ENCODE measurements at regions not wholly inside any gene's neighbourhood (a gene's known extent, or its start where the extent isn't known, plus 50 kb on each side); places are given as distances from the start of the nearest gene placed in this dataset.

- TF ChIP-seq, protein P1, sequence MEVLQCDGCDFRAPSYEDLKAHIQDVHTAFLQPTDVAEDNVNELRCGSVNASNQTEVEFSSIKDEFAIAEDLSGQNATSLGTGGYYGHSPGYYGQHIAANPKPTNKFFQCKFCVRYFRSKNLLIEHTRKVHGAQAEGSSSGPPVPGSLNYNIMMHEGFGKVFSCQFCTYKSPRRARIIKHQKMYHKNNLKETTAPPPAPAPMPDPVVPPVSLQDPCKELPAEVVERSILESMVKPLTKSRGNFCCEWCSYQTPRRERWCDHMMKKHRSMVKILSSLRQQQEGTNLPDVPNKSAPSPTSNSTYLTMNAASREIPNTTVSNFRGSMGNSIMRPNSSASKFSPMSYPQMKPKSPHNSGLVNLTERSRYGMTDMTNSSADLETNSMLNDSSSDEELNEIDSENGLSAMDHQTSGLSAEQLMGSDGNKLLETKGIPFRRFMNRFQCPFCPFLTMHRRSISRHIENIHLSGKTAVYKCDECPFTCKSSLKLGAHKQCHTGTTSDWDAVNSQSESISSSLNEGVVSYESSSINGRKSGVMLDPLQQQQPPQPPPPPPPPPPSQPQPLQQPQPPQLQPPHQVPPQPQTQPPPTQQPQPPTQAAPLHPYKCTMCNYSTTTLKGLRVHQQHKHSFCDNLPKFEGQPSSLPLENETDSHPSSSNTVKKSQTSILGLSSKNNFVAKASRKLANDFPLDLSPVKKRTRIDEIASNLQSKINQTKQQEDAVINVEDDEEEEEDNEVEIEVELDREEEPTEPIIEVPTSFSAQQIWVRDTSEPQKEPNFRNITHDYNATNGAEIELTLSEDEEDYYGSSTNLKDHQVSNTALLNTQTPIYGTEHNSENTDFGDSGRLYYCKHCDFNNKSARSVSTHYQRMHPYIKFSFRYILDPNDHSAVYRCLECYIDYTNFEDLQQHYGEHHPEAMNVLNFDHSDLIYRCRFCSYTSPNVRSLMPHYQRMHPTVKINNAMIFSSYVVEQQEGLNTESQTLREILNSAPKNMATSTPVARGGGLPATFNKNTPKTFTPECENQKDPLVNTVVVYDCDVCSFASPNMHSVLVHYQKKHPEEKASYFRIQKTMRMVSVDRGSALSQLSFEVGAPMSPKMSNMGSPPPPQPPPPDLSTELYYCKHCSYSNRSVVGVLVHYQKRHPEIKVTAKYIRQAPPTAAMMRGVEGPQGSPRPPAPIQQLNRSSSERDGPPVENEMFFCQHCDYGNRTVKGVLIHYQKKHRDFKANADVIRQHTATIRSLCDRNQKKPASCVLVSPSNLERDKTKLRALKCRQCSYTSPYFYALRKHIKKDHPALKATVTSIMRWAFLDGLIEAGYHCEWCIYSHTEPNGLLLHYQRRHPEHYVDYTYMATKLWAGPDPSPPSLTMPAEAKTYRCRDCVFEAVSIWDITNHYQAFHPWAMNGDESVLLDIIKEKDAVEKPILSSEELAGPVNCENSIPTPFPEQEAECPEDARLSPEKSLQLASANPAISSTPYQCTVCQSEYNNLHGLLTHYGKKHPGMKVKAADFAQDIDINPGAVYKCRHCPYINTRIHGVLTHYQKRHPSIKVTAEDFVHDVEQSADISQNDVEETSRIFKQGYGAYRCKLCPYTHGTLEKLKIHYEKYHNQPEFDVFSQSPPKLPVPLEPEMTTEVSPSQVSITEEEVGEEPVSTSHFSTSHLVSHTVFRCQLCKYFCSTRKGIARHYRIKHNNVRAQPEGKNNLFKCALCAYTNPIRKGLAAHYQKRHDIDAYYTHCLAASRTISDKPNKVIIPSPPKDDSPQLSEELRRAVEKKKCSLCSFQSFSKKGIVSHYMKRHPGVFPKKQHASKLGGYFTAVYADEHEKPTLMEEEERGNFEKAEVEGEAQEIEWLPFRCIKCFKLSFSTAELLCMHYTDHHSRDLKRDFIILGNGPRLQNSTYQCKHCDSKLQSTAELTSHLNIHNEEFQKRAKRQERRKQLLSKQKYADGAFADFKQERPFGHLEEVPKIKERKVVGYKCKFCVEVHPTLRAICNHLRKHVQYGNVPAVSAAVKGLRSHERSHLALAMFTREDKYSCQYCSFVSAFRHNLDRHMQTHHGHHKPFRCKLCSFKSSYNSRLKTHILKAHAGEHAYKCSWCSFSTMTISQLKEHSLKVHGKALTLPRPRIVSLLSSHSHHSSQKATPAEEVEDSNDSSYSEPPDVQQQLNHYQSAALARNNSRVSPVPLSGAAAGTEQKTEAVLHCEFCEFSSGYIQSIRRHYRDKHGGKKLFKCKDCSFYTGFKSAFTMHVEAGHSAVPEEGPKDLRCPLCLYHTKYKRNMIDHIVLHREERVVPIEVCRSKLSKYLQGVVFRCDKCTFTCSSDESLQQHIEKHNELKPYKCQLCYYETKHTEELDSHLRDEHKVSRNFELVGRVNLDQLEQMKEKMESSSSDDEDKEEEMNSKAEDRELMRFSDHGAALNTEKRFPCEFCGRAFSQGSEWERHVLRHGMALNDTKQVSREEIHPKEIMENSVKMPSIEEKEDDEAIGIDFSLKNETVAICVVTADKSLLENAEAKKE (CRISPR knock-in tag; IDR thresholded peaks at IDR 0.05) = no peak
- TF ChIP-seq ZNF331 (CRISPR knock-in tag; IDR thresholded peaks at IDR 0.05; ENCODE audit: low read depth) (no peak), CTCF (conservative IDR thresholded peaks at IDR 0.05; ENCODE audit: low read depth in 2 of 2) (no peak), CREB1 (CRISPR knock-in tag; IDR thresholded peaks at IDR 0.05; ENCODE audit: low read depth) (no peak), ZNF114 (CRISPR knock-in tag; IDR thresholded peaks at IDR 0.05) (no peak), EZH2 (IDR thresholded peaks at IDR 0.05; ENCODE audit: low read depth, unreplicated experiment) (no peak), POLR2AphosphoS5 (IDR thresholded peaks at IDR 0.05; ENCODE audit: low read depth) (no peak), NANOG (IDR thresholded peaks at IDR 0.05; ENCODE audit: borderline replicate concordance) (no peak), JUNB (IDR thresholded peaks at IDR 0.05; ENCODE audit: unreplicated experiment) (no peak), EZH2phosphoT487 (IDR thresholded peaks at IDR 0.05; ENCODE audit: unreplicated experiment) (no peak), STAT1 (IDR thresholded peaks at IDR 0.05; ENCODE audit: unreplicated experiment) (no peak)
- TF ChIP-seq, protein P2, sequence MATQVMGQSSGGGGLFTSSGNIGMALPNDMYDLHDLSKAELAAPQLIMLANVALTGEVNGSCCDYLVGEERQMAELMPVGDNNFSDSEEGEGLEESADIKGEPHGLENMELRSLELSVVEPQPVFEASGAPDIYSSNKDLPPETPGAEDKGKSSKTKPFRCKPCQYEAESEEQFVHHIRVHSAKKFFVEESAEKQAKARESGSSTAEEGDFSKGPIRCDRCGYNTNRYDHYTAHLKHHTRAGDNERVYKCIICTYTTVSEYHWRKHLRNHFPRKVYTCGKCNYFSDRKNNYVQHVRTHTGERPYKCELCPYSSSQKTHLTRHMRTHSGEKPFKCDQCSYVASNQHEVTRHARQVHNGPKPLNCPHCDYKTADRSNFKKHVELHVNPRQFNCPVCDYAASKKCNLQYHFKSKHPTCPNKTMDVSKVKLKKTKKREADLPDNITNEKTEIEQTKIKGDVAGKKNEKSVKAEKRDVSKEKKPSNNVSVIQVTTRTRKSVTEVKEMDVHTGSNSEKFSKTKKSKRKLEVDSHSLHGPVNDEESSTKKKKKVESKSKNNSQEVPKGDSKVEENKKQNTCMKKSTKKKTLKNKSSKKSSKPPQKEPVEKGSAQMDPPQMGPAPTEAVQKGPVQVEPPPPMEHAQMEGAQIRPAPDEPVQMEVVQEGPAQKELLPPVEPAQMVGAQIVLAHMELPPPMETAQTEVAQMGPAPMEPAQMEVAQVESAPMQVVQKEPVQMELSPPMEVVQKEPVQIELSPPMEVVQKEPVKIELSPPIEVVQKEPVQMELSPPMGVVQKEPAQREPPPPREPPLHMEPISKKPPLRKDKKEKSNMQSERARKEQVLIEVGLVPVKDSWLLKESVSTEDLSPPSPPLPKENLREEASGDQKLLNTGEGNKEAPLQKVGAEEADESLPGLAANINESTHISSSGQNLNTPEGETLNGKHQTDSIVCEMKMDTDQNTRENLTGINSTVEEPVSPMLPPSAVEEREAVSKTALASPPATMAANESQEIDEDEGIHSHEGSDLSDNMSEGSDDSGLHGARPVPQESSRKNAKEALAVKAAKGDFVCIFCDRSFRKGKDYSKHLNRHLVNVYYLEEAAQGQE (IDR thresholded peaks at IDR 0.05; ENCODE audit: unreplicated experiment) = no peak
- TF ChIP-seq, protein P3, sequence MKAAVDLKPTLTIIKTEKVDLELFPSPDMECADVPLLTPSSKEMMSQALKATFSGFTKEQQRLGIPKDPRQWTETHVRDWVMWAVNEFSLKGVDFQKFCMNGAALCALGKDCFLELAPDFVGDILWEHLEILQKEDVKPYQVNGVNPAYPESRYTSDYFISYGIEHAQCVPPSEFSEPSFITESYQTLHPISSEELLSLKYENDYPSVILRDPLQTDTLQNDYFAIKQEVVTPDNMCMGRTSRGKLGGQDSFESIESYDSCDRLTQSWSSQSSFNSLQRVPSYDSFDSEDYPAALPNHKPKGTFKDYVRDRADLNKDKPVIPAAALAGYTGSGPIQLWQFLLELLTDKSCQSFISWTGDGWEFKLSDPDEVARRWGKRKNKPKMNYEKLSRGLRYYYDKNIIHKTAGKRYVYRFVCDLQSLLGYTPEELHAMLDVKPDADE (IDR thresholded peaks at IDR 0.05) = no peak
- ATAC-seq = no peak
- H3K36me3 Mint-ChIP-seq (ENCODE audit: low read depth) = no peaks in the 10 kb centered on the region; the same call in 2 of the 3 replicates
Observed at GRCh38 chr14:55911776-55912175, 206.4 kb upstream of the PELI2 start.

More at GRCh38 chr14:55911776-55912175, 206.4 kb upstream of the PELI2 start:
- H2AFZ ChIP-seq = no peak overlapping the region
- Mint-ChIP-seq H3K27ac (no peak overlapping the region), H3K4me3 (no peak overlapping the region), H3K9me3 (no peaks in the 10 kb centered on the region), H3K27me3 (ENCODE audit: insufficient read depth, low read depth, poor library complexity) (no peaks in the 10 kb centered on the region), H3K4me1 (peaks cover 30% of the 10 kb centered on the region)
- H3K36me3 ChIP-seq (ENCODE audit: insufficient read depth) = no peaks in the 10 kb centered on the region
- H3K4me2 ChIP-seq = no peak overlapping the region
- no peaks in the 10 kb centered on the region for H3K27me3 ChIP-seq (ENCODE audit: insufficient read depth)
- no peaks in the 10 kb centered on the region for H4K20me1 ChIP-seq (replicated peaks; ENCODE audit: insufficient read depth)
- DNase-seq (ENCODE audit: low spot score) = no peak
- no peak overlapping the region for H3K27ac ChIP-seq (ENCODE audit: low read depth)
- no peaks in the 10 kb centered on the region for H3K79me2 ChIP-seq (replicated peaks; ENCODE audit: insufficient read depth)
- H3F3A ChIP-seq (replicated peaks; ENCODE audit: low read depth) = 0 out of 2 replicates have a peak, but pooled peaks cover 4% of the 10 kb centered on the region
- H3K9me2 ChIP-seq (ENCODE audit: insufficient read depth) = peaks cover 3% of the 10 kb centered on the region; the same call in 1 of the 2 replicates
- peaks cover 19% of the 10 kb centered on the region for H3K4me1 ChIP-seq (ENCODE audit: insufficient read depth)
- no peak overlapping the region for H3K4me3 ChIP-seq

All from GM23338 (cell line).